Coronary artery (tissue), 2 donors: ENCODE measurements at regions not wholly inside any gene's neighbourhood (a gene's known extent, or its start where the extent isn't known, plus 50 kb on each side); places are given as distances from the start of the nearest gene placed in this dataset.

ENCODE experiments used
- DNase-seq: peaks from one replicate; pipeline ENCODE4 v3.0.0-alpha.2; 2017; ENCODE audit warnings: low spot score
- H3K27ac ChIP-seq, 2 donors: fragments of 200-600 bp; sonication (generic); one replicate each; pipeline ENCODE4 v1.5.1; 2016 to 2019
- H3K4me3 ChIP-seq: fragments of 200-600 bp; sonication (generic); 2 replicates; pipeline ENCODE4 v1.5.1; 2016; ENCODE audit warnings: mild to moderate bottlenecking, moderate library complexity
- TF ChIP-seq, protein P1 (sequence below): fragments of 200-600 bp; sonication (generic); IDR thresholded peaks from one replicate; pipeline ENCODE4 v1.5.1; 2019; ENCODE audit warnings: antibody characterized with exemption

GRCh38 chr4:60575336-60575735 is 624.8 kb upstream of the ADGRL3 start:
- H3K4me3 ChIP-seq, result no peak overlapping the region
- no peak for DNase-seq

DNA sequence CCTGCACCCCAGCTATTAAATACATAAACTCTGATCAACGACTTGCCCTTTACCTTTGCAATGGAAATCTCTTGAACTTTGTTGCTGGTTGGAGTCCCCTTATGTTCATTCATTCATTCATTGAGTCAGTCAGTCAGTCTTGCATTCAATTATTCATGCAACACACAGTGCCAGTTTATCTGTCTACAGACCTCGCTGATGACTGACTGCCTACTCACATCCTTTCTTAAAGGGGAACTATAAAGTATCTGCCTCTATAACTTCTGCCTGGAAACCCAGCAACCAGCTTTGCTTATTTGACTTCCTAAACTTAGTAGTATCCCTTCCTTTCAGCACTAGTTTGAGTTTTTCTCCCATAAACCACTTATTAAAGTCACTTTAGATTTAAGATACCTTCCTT is 620.8 kb upstream of the ADGRL3 start:
- H3K27ac ChIP-seq, result no peak overlapping the region
- TF ChIP-seq, protein P1, sequence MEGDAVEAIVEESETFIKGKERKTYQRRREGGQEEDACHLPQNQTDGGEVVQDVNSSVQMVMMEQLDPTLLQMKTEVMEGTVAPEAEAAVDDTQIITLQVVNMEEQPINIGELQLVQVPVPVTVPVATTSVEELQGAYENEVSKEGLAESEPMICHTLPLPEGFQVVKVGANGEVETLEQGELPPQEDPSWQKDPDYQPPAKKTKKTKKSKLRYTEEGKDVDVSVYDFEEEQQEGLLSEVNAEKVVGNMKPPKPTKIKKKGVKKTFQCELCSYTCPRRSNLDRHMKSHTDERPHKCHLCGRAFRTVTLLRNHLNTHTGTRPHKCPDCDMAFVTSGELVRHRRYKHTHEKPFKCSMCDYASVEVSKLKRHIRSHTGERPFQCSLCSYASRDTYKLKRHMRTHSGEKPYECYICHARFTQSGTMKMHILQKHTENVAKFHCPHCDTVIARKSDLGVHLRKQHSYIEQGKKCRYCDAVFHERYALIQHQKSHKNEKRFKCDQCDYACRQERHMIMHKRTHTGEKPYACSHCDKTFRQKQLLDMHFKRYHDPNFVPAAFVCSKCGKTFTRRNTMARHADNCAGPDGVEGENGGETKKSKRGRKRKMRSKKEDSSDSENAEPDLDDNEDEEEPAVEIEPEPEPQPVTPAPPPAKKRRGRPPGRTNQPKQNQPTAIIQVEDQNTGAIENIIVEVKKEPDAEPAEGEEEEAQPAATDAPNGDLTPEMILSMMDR, result no peak
- no peak overlapping the region for H3K4me3 ChIP-seq
- no peak for DNase-seq

More at GRCh38 chr4:60575336-60575735, 624.8 kb upstream of the ADGRL3 start:
- H3K27ac ChIP-seq, result no peak overlapping the region
- TF ChIP-seq, protein P1, result no peak

DNA sequence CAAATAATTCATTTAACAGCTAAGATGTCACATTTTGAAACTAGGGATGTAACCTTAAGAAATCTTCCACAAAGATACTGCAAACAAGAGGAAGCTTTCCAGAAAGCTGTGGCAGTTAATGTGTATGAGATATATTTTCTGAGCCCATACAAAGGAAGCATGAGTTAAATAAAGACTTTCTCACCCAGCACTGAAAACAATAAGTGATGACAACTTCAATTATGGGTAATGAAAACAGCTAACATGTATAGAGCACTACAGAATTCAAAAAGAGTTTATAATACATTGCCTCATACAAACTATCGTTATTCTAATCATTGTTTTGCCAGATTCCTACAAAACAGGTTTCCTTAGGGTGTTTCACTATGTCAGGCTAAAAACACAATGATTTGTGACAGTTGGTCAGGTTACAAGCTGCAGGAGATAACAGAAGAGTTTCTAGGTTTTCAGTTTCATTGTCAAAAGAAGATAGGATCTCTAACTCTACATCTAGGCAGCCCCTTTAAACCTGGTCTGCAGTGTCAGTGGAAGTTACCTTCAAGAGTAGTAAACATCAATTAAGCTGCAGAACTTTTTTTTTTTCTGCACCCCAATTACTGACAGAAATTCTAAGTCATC is 618.1 kb upstream of the ADGRL3 start:
- Histone ChIP-seq H3K27ac (no peak overlapping the region), H3K4me3 (no peak overlapping the region)
- TF ChIP-seq, protein P1, result no peak
- DNase-seq, result no peak

GRCh38 chr4:60588556-60588955 is 611.6 kb upstream of the ADGRL3 start:
- H3K4me3 ChIP-seq, result no peak overlapping the region
- H3K27ac ChIP-seq, result no peak overlapping the region
- no peak for DNase-seq
- TF ChIP-seq, protein P1, result no peak

DNA sequence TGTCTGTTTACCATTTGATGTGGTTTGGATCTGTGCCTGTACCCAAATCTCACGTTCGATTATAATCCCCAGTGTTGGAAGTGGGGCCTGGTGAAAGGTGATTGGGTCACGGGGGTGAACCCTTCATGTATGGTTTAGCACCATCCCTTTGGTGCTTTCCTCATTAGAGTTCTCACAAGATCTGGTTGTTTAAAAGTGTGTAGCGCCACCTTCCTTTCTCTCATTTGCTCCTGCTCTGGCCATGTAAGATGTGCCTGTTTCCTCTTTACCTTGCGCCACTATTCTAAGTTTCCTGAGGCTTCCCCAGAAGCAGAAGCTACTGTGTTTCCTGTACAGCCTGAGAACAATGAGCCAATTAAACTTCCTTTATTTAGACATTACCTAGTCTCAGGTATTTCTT is 610.7 kb upstream of the ADGRL3 start:
- no peak for DNase-seq
- Histone ChIP-seq H3K4me3 (no peak overlapping the region), H3K27ac (no peak overlapping the region)
- TF ChIP-seq, protein P1, result no peak

GRCh38 chr4:60590116-60590515 is 610.0 kb upstream of the ADGRL3 start:
- TF ChIP-seq, protein P1, result no peak
- no peak overlapping the region for H3K4me3 ChIP-seq
- DNase-seq, result no peak
- no peak overlapping the region for H3K27ac ChIP-seq

GRCh38 chr4:60605646-60606354 is 594.3 kb upstream of the ADGRL3 start:
- no peak overlapping the region for H3K4me3 ChIP-seq
- DNase-seq, result no peak
- no peak overlapping the region for H3K27ac ChIP-seq

More at GRCh38 chr4:60605646-60606354, 594.3 kb upstream of the ADGRL3 start:
- TF ChIP-seq, protein P1, result no peak
